KMS-11 (cell line): ENCODE measurements at regions not wholly inside any gene's neighbourhood (a gene's known extent, or its start where the extent isn't known, plus 50 kb on each side); places are given as distances from the start of the nearest gene placed in this dataset.

ENCODE experiments used
- H2AFZ ChIP-seq: fragments of 200-600 bp; sonication (generic); 2 replicates; pipeline ENCODE4 v1.6.1; 2016; ENCODE audit warnings: antibody characterized with exemption, mixed run types, low read depth
- H3K27ac ChIP-seq: fragments of 200-600 bp; sonication (generic); 2 replicates; pipeline ENCODE4 v1.6.1; 2016; ENCODE audit warnings: mild to moderate bottlenecking, mixed run types
- H3K27me3 ChIP-seq: fragments of 200-600 bp; sonication (generic); 2 replicates; pipeline ENCODE4 v1.6.1; 2017; ENCODE audit warnings: mild to moderate bottlenecking, low read depth, mixed run types, moderate library complexity; ENCODE audit not compliant: insufficient read depth
- H3K36me3 ChIP-seq: fragments of 200-600 bp; sonication (generic); 2 replicates; pipeline ENCODE4 v1.6.1; 2017; ENCODE audit warnings: mild to moderate bottlenecking, mixed run types; ENCODE audit not compliant: insufficient read depth
- H3K4me1 ChIP-seq: fragments of 200-600 bp; sonication (generic); 2 replicates; pipeline ENCODE4 v1.6.1; 2016; ENCODE audit warnings: mild to moderate bottlenecking, low read depth, mixed run types; ENCODE audit not compliant: poor library complexity, severe bottlenecking
- H3K4me2 ChIP-seq: fragments of 200-600 bp; sonication (generic); 2 replicates; pipeline ENCODE4 v1.7.0; 2016; ENCODE audit warnings: mild to moderate bottlenecking, mixed run types
- H3K4me3 ChIP-seq: fragments of 200-600 bp; sonication (generic); IDR thresholded peaks from 2 replicates; pipeline ENCODE4 v1.6.1; 2017; ENCODE audit warnings: low read depth, low read length, mixed read lengths; ENCODE audit not compliant: insufficient read depth
- H3K79me2 ChIP-seq: fragments of 200-600 bp; sonication (generic); 2 replicates; pipeline ENCODE4 v1.6.1; 2016; ENCODE audit warnings: low read depth, mixed run types; ENCODE audit not compliant: insufficient read depth
- H3K9ac ChIP-seq: fragments of 200-600 bp; sonication (generic); 2 replicates; pipeline ENCODE4 v1.6.1; 2016; ENCODE audit warnings: mild to moderate bottlenecking, mixed run types
- H4K20me1 ChIP-seq: fragments of 200-600 bp; sonication (generic); 2 replicates; pipeline ENCODE4 v1.6.1; 2016; ENCODE audit warnings: mild to moderate bottlenecking, mixed run types; ENCODE audit not compliant: insufficient read depth
- CTCF ChIP-seq: fragments of 200-600 bp; sonication (generic); conservative IDR thresholded peaks from 2 replicates; pipeline ENCODE4 v1.6.1; 2017; ENCODE audit warnings: low read depth, mild to moderate bottlenecking, antibody characterized with exemption, low read length, moderate library complexity, mixed read lengths

- Histone ChIP-seq H3K4me1 (no peaks in the 10 kb centered on the region), H3K4me3 (no peak overlapping the region), H4K20me1 (no peaks in the 10 kb centered on the region), H3K27me3 (no peaks in the 10 kb centered on the region), H3K4me2 (no peak overlapping the region), H2AFZ (no peak overlapping the region), H3K79me2 (no peaks in the 10 kb centered on the region), H3K9ac (no peak overlapping the region), H3K36me3 (no peaks in the 10 kb centered on the region), H3K27ac (no peak overlapping the region)
- TF ChIP-seq CTCF = no peak
These were observed 336.2 kb upstream of the PPARGC1A start for GRCh38 chr4:24226023-24226422.

DNA sequence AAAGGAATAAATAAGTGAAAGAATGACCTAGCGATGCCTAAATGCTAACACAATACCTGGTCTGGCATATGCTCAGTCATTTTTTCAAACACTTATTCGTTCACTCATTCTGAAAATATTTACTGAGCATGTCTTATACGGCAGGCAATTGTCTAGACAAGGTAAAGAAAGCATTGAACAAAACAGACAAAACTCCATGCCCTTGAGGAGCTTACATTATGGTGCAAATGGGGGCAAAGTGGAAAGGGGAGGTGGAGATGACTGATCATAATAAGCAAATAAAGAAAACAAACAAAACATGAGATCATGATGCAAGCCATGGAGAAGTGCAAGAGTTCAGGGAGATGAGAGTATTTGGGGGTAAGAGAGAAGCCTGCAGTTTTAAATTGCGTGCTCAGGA lies 334.6 kb upstream of the PPARGC1A start:
- Histone ChIP-seq H3K4me3 (no peak overlapping the region), H3K27me3 (no peaks in the 10 kb centered on the region), H4K20me1 (no peaks in the 10 kb centered on the region), H3K27ac (no peak overlapping the region), H2AFZ (no peak overlapping the region), H3K36me3 (no peaks in the 10 kb centered on the region), H3K9ac (no peak overlapping the region), H3K4me2 (no peak overlapping the region), H3K79me2 (no peaks in the 10 kb centered on the region), H3K4me1 (no peaks in the 10 kb centered on the region)
- no peak for TF ChIP-seq CTCF

DNA sequence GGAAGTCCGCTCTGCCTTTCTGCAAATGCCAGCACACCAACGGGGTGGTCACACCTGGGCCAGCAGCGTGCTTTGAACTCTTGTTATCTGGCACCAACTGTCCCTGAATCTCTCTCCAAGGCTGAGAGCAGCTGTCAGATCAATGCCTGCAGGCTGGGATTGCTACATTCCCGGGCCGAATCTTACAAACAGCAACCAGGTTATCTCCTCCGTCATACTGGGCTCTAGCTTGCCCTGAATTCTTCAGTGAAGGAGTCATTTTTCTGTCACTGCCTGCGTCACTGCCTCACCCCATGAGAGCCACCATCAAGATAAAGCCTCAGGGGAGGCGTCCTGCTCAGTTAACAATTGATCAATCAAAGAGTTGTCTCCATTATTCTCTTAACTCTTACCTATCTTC lies 329.4 kb upstream of the PPARGC1A start:
- Histone ChIP-seq H3K27ac (no peak overlapping the region), H4K20me1 (no peaks in the 10 kb centered on the region), H3K27me3 (no peaks in the 10 kb centered on the region), H3K36me3 (no peaks in the 10 kb centered on the region), H3K4me1 (no peaks in the 10 kb centered on the region), H3K4me2 (no peak overlapping the region), H2AFZ (no peak overlapping the region), H3K79me2 (no peaks in the 10 kb centered on the region), H3K9ac (no peak overlapping the region), H3K4me3 (no peak overlapping the region)
- no peak for TF ChIP-seq CTCF

DNA sequence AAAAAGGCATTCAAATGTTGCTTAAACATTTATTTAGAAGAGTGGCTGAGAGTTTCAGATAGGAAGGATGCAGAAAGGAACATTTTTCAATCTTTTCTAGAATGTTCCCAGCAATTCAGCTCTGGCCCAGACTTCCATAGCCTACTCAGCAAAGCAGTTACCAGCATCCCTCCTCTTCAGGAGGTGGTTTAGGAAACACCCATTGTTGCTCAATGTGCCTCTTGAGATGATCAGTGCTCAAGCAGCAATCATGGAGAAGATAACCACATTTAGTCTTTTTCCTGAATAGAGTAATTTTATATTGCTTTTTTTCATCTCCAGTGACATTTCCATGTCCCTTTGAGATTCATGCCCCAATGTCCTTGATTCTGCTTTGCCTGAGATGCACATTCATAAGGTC lies 328.7 kb upstream of the PPARGC1A start:
- Histone ChIP-seq H3K27me3 (no peaks in the 10 kb centered on the region), H3K9ac (no peak overlapping the region), H3K4me1 (no peaks in the 10 kb centered on the region), H3K36me3 (no peaks in the 10 kb centered on the region), H3K4me2 (no peak overlapping the region), H4K20me1 (no peaks in the 10 kb centered on the region), H3K27ac (no peak overlapping the region), H2AFZ (no peak overlapping the region), H3K79me2 (no peaks in the 10 kb centered on the region), H3K4me3 (no peak overlapping the region)
- no peak for TF ChIP-seq CTCF

DNA sequence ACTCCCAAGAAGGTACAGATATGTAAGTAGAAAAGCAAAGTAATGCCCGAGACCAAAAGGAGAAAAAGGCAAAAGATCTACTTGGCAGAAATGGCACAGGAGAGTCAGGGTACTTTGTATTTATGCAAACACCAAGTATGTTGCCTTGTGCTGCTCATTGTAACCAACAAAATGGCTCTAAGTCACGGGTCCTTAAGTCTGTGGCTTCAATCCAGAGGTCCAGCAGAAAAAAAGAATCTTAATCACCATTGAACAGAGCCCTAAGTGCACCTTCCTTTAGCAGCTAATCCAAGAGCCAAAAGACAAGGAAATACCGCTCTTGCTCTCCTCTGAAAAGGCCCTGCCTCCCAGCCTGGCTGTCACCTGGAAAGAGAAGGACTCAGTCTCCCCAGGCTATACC lies 324.9 kb upstream of the PPARGC1A start:
- H3K4me2 ChIP-seq = no peak overlapping the region
- H3K4me3 ChIP-seq = no peak overlapping the region
- no peaks in the 10 kb centered on the region for H3K79me2 ChIP-seq
- no peak overlapping the region for H2AFZ ChIP-seq
- H3K27me3 ChIP-seq = no peaks in the 10 kb centered on the region
- no peaks in the 10 kb centered on the region for H4K20me1 ChIP-seq
- H3K36me3 ChIP-seq = no peaks in the 10 kb centered on the region
- no peak overlapping the region for H3K9ac ChIP-seq
- no peaks in the 10 kb centered on the region for H3K4me1 ChIP-seq
- no peak overlapping the region for H3K27ac ChIP-seq
- no peak for TF ChIP-seq CTCF
